OCI-LY3 (cell line): ENCODE measurements at regions not wholly inside any gene's neighbourhood (a gene's known extent, or its start where the extent isn't known, plus 50 kb on each side); places are given as distances from the start of the nearest gene placed in this dataset.

ENCODE experiments used
- H2AFZ ChIP-seq: fragments of 200-600, 300-600 bp; shearing (Covaris generic); 2 replicates; pipeline ENCODE4 v1.6.0; 2014; ENCODE audit warnings: antibody characterized with exemption, low read depth, low read length
- H3K27ac ChIP-seq: fragments of 200-600, 300-600 bp; sonication (generic); 2 replicates; pipeline ENCODE4 v1.5.1; 2014; ENCODE audit warnings: mild to moderate bottlenecking, low read length, moderate library complexity, mixed read lengths
- H3K27me3 ChIP-seq: fragments of 200-600, 300-600 bp; sonication (generic); 2 replicates; pipeline ENCODE4 v1.6.1; 2014; ENCODE audit warnings: low read depth, low read length, mixed read lengths
- H3K36me3 ChIP-seq: fragments of 200-600, 300-600 bp; sonication (generic); replicated peaks from 2 replicates; pipeline ENCODE3; 2014; ENCODE audit warnings: low read depth, low read length, mixed read lengths
- H3K4me1 ChIP-seq: fragments of 300-600, 200-600 bp; sonication (generic); 2 replicates; pipeline ENCODE4 v1.6.1; 2014; ENCODE audit warnings: low read length, mixed read lengths
- H3K4me2 ChIP-seq: fragments of 200-600, 300-600 bp; sonication (generic); 2 replicates; pipeline ENCODE4 v1.6.1; 2014; ENCODE audit warnings: low read length, mixed read lengths
- H3K4me3 ChIP-seq: fragments of 300-600, 200-600 bp; sonication (generic); 2 replicates; pipeline ENCODE4 v1.5.1; 2014; ENCODE audit warnings: antibody characterized with exemption, mild to moderate bottlenecking, low read length, moderate library complexity
- H3K79me2 ChIP-seq: fragments of 300-600, 200-600 bp; shearing (Covaris generic); 2 replicates; pipeline ENCODE4 v1.6.1; 2014; ENCODE audit warnings: mild to moderate bottlenecking, low read length, mixed read lengths
- H3K9ac ChIP-seq: fragments of 300-600, 200-600 bp; shearing (Covaris generic); 2 replicates; pipeline ENCODE4 v1.6.0; 2014; ENCODE audit warnings: mild to moderate bottlenecking, low read length, moderate library complexity
- H3K9me3 ChIP-seq: fragments of 200-600, 300-600 bp; shearing (Covaris generic); 2 replicates; pipeline ENCODE4 v1.6.1; 2014; ENCODE audit warnings: low read length, mixed read lengths; ENCODE audit not compliant: insufficient read depth
- H4K20me1 ChIP-seq: fragments of 200-600, 300-600 bp; sonication (generic); 2 replicates; pipeline ENCODE4 v1.6.1; 2016; ENCODE audit warnings: low read length, mixed read lengths; ENCODE audit not compliant: insufficient read depth
- EZH2phosphoT487 ChIP-seq: fragments of 200-600 bp; shearing (Covaris generic); IDR thresholded peaks from 2 replicates; pipeline ENCODE4 v1.6.1; 2018; ENCODE audit warnings: antibody characterized with exemption, mixed run types, low read depth
- TF ChIP-seq, protein P1 (sequence below): fragments of 200-600, 300-600 bp; sonication (generic); IDR thresholded peaks from 2 replicates; pipeline ENCODE4 v1.5.1; 2014; ENCODE audit warnings: antibody characterized with exemption, low read length, low read depth

DNA sequence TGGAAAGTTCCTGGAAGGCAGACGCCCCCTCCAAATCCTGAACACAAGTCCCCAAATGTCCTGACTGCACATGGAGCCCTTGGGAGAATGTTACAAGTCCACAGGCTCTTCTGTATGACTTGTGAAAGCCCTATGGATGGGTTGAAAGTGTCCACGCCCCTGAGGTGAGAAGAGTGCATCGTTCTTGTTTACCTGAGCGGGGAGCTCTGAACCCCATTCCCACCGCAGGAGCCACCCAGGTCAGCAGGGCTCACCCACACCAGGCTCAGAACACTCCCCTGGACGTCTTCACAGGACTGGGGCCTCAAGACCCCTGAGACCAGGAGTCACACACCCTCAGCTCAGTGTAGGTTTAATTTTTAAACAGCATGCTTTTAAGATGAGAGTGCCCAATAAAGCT is 84.2 kb upstream of the TMEM18 start:
- Histone ChIP-seq H3K9ac (no peak overlapping the region), H4K20me1 (no peaks in the 10 kb centered on the region), H3K79me2 (no peaks in the 10 kb centered on the region), H3K27me3 (peaks cover 13% of the 10 kb centered on the region; the same call in 1 of the 2 replicates), H3K27ac (no peak overlapping the region), H3K36me3 (no peaks in the 10 kb centered on the region), H3K4me2 (no peak overlapping the region), H3K9me3 (no peaks in the 10 kb centered on the region), H2AFZ (no peak overlapping the region), H3K4me1 (no peaks in the 10 kb centered on the region), H3K4me3 (no peak overlapping the region)
- TF ChIP-seq, protein P1, sequence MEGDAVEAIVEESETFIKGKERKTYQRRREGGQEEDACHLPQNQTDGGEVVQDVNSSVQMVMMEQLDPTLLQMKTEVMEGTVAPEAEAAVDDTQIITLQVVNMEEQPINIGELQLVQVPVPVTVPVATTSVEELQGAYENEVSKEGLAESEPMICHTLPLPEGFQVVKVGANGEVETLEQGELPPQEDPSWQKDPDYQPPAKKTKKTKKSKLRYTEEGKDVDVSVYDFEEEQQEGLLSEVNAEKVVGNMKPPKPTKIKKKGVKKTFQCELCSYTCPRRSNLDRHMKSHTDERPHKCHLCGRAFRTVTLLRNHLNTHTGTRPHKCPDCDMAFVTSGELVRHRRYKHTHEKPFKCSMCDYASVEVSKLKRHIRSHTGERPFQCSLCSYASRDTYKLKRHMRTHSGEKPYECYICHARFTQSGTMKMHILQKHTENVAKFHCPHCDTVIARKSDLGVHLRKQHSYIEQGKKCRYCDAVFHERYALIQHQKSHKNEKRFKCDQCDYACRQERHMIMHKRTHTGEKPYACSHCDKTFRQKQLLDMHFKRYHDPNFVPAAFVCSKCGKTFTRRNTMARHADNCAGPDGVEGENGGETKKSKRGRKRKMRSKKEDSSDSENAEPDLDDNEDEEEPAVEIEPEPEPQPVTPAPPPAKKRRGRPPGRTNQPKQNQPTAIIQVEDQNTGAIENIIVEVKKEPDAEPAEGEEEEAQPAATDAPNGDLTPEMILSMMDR: no peak
- TF ChIP-seq EZH2phosphoT487: no peak

DNA sequence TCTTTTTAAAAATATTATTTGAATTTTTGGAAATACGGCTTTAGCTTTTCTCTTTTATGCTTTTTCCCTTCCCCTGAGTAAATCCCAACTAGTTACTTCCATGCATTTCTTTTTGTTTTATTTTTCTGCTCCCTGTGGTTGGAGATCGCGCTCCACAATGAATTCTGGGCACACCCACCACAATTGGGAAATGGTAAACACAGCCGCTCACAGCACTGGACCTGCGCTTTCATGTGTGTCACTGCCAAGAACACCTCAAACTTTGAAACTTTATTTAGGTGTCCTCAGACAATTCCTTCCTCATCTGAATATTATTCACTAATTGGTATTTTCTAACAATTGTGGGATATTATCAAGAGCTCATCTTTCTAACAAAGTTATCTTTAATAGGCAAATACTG is 82.8 kb upstream of the TMEM18 start:
- Histone ChIP-seq H3K79me2 (no peaks in the 10 kb centered on the region), H3K27me3 (peaks cover 13% of the 10 kb centered on the region; the same call in 1 of the 2 replicates), H3K4me3 (no peak overlapping the region), H3K4me1 (no peaks in the 10 kb centered on the region), H4K20me1 (no peaks in the 10 kb centered on the region), H3K4me2 (no peak overlapping the region), H3K36me3 (no peaks in the 10 kb centered on the region), H3K9ac (no peak overlapping the region), H2AFZ (no peak overlapping the region), H3K9me3 (no peaks in the 10 kb centered on the region), H3K27ac (no peak overlapping the region)
- TF ChIP-seq EZH2phosphoT487: no peak
- TF ChIP-seq, protein P1: no peak

DNA sequence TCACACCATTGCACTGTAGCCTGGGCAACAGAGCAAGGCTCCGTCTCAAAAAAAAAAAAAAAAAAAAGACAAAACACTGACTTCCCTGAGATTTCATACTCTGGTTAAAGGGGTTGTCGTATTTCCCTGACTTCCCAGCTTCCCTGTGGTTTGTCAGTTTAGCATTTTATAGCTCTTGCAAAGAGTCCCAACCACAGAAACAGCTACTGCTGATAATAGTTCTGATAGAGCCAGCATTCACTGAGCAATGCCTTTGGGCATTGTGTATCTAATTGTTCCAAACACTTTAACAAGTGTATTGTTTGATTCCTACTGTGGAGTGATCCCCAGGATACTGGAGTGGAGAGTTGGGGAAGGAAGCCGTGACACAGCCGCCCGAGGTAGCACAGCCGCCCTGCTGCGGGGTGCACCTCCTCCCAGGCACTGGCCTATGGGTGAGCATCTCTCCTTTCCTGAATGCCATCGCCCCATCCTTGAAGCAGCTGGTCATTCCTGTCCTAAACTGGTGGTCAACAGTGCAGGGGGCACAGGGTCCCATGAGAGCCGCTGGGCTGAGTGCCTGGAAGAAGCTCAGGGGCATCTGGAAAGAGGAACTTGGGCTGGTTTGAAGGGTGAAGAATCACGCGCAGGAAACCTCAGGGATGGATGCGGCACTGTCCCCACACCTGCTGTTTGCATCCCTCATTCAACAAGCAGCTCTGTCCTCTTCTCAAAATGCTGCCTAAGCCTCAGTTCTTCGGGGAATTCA is 81.0 kb upstream of the TMEM18 start:
- TF ChIP-seq EZH2phosphoT487: no peak
- TF ChIP-seq, protein P1: no peak
- H3K9ac ChIP-seq: no peak overlapping the region
- H3K27me3 ChIP-seq: peaks cover 13% of the 10 kb centered on the region; the same call in 1 of the 2 replicates
- no peaks in the 10 kb centered on the region for H4K20me1 ChIP-seq
- H3K4me1 ChIP-seq: no peaks in the 10 kb centered on the region
- H3K9me3 ChIP-seq: no peaks in the 10 kb centered on the region
- no peak overlapping the region for H2AFZ ChIP-seq
- H3K27ac ChIP-seq: no peak overlapping the region
- H3K79me2 ChIP-seq: no peaks in the 10 kb centered on the region
- H3K4me3 ChIP-seq: no peak overlapping the region
- H3K36me3 ChIP-seq: no peaks in the 10 kb centered on the region
- H3K4me2 ChIP-seq: no peak overlapping the region

DNA sequence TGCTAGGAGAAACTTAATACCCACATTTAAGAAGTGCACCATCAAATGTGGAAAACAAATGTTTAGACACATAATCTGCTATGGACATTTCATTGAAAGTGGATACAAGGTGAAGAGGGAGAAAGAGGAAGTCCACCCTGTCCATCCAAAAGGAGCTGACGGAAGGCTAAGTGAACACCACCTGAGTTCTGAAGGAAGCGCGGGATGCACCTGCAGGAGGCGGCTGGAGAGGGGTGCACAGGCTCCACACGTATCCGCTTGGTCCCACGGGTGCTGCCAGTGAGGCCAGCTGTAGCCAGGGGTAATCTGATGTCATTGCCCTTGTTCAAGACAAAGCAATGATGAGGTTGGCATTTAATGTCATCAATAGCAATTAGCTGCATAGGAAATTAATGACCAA is 75.9 kb upstream of the TMEM18 start:
- no peak overlapping the region for H3K9ac ChIP-seq
- H3K27me3 ChIP-seq: no peaks in the 10 kb centered on the region; the same call in 1 of the 2 replicates
- H3K4me2 ChIP-seq: no peak overlapping the region
- H3K36me3 ChIP-seq: no peaks in the 10 kb centered on the region
- H3K4me3 ChIP-seq: no peak overlapping the region
- H4K20me1 ChIP-seq: no peaks in the 10 kb centered on the region
- H3K4me1 ChIP-seq: no peaks in the 10 kb centered on the region
- no peak for TF ChIP-seq EZH2phosphoT487
- TF ChIP-seq, protein P1: no peak
- H2AFZ ChIP-seq: no peak overlapping the region
- H3K27ac ChIP-seq: no peak overlapping the region
- H3K79me2 ChIP-seq: no peaks in the 10 kb centered on the region
- no peaks in the 10 kb centered on the region for H3K9me3 ChIP-seq
